ENCODE measurements at regions not wholly inside any gene's neighbourhood (a gene's known extent, or its start where the extent isn't known, plus 50 kb on each side); places are given as distances from the start of the nearest gene placed in this dataset.
"Not testable (repeated sequence)": the region's sequence is repeated elsewhere in the genome, so short reads cannot be mapped to it uniquely, and the experiment has no call there.

GRCh38 chr1:98325646-98326440, 335.7 kb upstream of the SNX7 start:
- DNase-seq: no peak

GRCh38 chr1:98323906-98324358, 337.6 kb upstream of the SNX7 start:
- DNase-seq: no peak

GRCh38 chr1:98323388-98323787, 338.1 kb upstream of the SNX7 start:
- no peak for DNase-seq

- no peak for DNase-seq
Observed at GRCh38 chr1:98322966-98323365, 338.6 kb upstream of the SNX7 start.

DNA sequence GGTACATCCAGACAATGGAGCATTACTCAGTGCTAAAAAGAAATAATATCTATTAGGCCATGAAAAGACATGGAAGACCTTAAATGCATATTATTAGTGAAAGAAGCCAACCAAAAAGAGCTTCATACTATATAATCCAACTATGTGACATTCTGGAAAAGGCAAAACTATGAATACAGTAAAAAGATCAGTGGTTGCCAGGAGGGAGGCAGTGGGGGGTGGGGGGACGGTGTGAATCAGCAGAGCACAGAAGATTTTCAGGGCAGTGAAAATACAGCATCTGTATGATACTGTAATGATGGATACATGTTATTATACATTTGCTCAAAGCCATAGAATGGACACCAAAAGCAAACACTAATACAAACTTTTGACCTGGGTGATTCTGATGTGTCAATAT, 339.4 kb upstream of the SNX7 start:
- no peak for DNase-seq

- no peak for DNase-seq
Observed at GRCh38 chr1:98321191-98321590, 340.3 kb upstream of the SNX7 start.

GRCh38 chr1:98316286-98316905, 345.1 kb upstream of the SNX7 start:
- no peak for DNase-seq

GRCh38 chr1:98315309-98315708, 346.2 kb upstream of the SNX7 start:
- DNase-seq: no peak

DNA sequence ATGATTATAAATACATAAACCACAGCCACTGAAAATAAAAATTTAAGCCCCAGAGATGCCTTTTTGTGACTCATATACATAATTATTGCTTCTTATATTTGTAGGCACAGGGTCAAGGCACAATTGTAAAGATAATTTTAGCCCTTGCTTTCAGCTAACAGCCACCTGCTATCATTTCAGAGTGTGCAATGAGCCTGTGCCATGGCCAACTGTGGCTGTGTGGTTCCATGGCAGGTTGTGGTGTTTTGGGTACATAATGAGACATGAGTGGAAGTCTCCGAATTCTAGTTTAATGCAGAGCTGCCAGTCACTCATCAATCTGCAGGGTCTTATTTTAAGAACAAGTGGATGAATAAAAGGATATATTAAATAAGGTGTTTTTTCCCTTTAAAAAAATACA, 346.9 kb upstream of the SNX7 start:
- DNase-seq: no peak

DNA sequence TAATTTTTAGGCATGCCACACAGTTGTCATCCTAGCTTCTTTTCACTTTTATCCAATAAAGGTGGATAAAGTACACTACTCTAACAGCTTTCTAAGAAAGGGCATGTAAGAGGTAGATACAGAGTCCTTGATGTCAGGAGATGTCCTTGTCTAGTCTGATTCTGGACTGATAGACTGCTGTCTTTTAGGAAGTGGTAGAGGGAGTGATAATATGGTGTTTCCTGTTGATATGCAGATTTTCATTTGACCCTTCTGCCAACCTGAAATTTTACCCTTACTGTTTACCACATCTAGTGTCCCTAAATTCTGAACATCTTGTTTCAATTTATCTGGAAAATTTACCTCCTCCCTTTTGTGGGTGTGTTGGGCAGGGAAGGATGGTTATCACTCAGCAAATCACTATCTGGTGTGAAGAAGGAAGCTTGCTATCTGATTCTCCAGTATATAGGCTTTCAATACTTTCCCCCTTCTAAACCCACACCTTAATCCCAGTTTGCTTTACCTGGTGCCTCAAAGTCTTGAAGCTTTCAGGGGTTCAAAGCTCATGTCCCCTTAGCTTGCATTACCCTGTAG, 354.9 kb upstream of the SNX7 start:
- DNase-seq: no peak

- no peak for DNase-seq
Observed at GRCh38 chr1:98305362-98305761, 356.2 kb upstream of the SNX7 start.

DNA sequence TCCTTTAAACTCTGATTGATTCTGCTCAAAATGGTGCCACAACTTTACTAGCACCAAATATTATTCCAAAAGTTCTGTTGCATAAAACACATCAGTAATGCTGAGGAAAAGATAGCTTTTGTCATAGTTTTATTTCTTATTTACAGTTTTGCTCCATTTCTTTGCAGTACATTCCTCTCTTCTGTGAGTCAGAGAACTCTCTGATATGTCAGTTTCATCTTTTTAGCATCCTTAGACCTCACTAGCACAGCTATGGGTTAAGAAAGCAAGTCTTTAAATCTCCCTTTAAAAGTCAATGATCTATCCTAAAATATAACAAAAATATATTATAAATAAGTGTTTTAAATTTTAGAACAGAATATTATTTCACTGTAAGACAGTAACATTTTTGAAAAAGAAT, 356.6 kb upstream of the SNX7 start:
- no peak for DNase-seq

GRCh38 chr1:98299861-98300260, 361.7 kb upstream of the SNX7 start:
- no peak for DNase-seq

DNA sequence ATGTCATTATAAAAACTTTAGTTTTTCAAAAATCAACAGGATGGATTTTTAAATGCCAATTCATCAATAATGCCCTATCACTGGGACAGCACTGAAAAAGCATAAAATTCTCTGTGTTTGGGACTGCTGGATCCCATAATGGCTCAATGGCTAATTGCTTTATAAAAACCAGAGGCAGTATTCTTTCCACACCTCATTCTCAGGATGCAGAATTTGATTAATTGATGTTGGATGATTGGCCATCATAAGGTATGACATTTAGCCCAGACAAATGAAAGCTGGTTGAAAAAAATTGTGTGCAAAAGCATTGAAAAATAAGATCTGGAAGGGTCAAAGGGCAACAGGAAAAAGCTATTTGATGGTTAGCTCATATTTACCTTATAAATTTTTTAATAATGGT, 362.2 kb upstream of the SNX7 start:
- DNase-seq: no peak

- no peak for DNase-seq
Observed at GRCh38 chr1:98298319-98298718, 363.2 kb upstream of the SNX7 start.

GRCh38 chr1:98296681-98297080, 364.8 kb upstream of the SNX7 start:
- DNase-seq: no peak

GRCh38 chr1:98294127-98294526, 367.4 kb upstream of the SNX7 start:
- DNase-seq: no peak

DNA sequence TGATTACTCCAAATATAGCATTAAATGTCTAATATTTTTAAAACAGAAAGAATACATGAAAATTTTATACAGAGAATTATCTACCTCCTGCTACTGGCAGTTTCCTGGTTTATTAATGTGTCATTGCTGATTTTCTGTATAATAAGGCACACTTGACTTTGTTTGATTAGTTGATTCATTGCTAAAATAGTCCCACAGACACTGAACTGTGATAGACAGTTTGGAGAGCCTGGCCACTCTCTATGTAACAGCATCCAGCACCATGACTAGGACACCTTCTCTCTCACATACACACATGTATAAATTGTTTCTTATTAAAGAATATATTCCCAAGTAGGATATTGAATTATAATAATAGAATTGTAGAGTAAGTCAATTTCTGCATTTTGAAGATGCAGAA, 368.5 kb upstream of the SNX7 start:
- no peak for DNase-seq

- DNase-seq: no peak
Observed at GRCh38 chr1:98289311-98289710, 368.5 kb upstream of the DPYD start.

- DNase-seq: no peak
Observed at GRCh38 chr1:98288494-98288893, 367.7 kb upstream of the DPYD start.

GRCh38 chr1:98287626-98288025, 366.8 kb upstream of the DPYD start:
- DNase-seq: no peak

DNA sequence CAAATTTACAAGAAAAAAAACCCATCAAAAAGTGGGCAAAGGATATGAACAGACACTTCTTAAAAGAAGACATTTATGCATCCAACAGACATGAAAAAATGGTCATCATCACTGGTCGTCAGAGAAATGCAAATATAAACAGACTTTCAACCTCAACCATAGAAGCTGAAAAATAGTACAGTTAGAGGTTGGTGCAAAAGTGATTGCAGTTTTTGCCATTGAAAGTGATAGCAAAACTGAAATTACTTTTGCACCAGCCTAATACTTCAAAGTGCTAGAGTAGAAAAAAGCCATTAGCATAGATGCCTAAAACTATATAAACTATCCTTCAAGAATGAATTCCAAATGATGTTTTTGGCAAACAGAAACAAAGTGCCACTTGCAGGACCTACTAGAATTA, 365.8 kb upstream of the DPYD start:
- no peak for DNase-seq

- DNase-seq: not testable (repeated sequence)
Observed at GRCh38 chr1:98285286-98285685, 364.5 kb upstream of the DPYD start.

GRCh38 chr1:98280049-98280448, 359.2 kb upstream of the DPYD start:
- no peak for DNase-seq

All from stimulated activated CD4-positive, alpha-beta T cell treated with anti-CD3 and anti-CD28 coated beads, Interleukin-4, amount 100 ng/mL, for 1 hour (primary cell).